Endodermal cell (in vitro differentiated cells): ENCODE measurements at regions not wholly inside any gene's neighbourhood (a gene's known extent, or its start where the extent isn't known, plus 50 kb on each side); places are given as distances from the start of the nearest gene placed in this dataset.
"Not testable (repeated sequence)": the region's sequence is repeated elsewhere in the genome, so short reads cannot be mapped to it uniquely, and the experiment has no call there.

Experiments used
- DNase-seq: peaks from one replicate; pipeline ENCODE4 v3.0.0-alpha.2; 2017
- H3K27ac ChIP-seq: 2 replicates; pipeline ENCODE4 v1.5.1; 2013; ENCODE audit warnings: mild to moderate bottlenecking, low read depth, low read length, moderate library complexity
- H3K27me3 ChIP-seq: 2 replicates; pipeline ENCODE4 v1.6.1; 2013; ENCODE audit warnings: mild to moderate bottlenecking, low read length, moderate library complexity; ENCODE audit not compliant: insufficient read depth, control insufficient read depth, poor library complexity, severe bottlenecking
- H3K36me3 ChIP-seq: 2 replicates; pipeline ENCODE4 v1.7.0; 2013; ENCODE audit warnings: mild to moderate bottlenecking, low read length, moderate library complexity; ENCODE audit not compliant: control insufficient read depth, insufficient read depth
- H3K4me1 ChIP-seq: one replicate; pipeline ENCODE4 v1.7.0; 2013; ENCODE audit warnings: low read length; ENCODE audit not compliant: control insufficient read depth, insufficient read depth
- H3K4me3 ChIP-seq: 2 replicates; pipeline ENCODE4 v1.5.1; 2013; ENCODE audit warnings: mild to moderate bottlenecking, low read length, moderate library complexity
- H3K9ac ChIP-seq: 2 replicates; pipeline ENCODE4 v1.6.1; 2013; ENCODE audit warnings: mild to moderate bottlenecking, low read length, moderate library complexity; ENCODE audit not compliant: poor library complexity, severe bottlenecking; ENCODE audit errors: extremely low read depth
- H3K9me3 ChIP-seq: 2 replicates; pipeline ENCODE4 v1.6.1; 2013; ENCODE audit warnings: mild to moderate bottlenecking, low read length, moderate library complexity; ENCODE audit not compliant: control insufficient read depth
- H3K27ac Mint-ChIP-seq: 2 replicates; pipeline ENCODE4 v1.8.0; 2020; ENCODE audit warnings: mixed read lengths
- H3K27me3 Mint-ChIP-seq: 2 replicates; pipeline ENCODE4 v1.8.0; 2021; ENCODE audit warnings: mild to moderate bottlenecking, mixed read lengths; ENCODE audit not compliant: insufficient read depth
- H3K36me3 Mint-ChIP-seq: 2 replicates; pipeline ENCODE4 v1.8.0; 2020; ENCODE audit warnings: low read depth, mixed read lengths
- H3K4me1 Mint-ChIP-seq: 2 replicates; pipeline ENCODE4 v1.8.0; 2020; ENCODE audit warnings: mixed read lengths
- H3K4me3 Mint-ChIP-seq: 2 replicates; pipeline ENCODE4 v1.8.0; 2020; ENCODE audit warnings: mild to moderate bottlenecking, moderate library complexity, mixed read lengths
- H3K9me3 Mint-ChIP-seq: 2 replicates; pipeline ENCODE4 v1.8.0; 2020; ENCODE audit warnings: mild to moderate bottlenecking, mixed read lengths
- CTCF ChIP-seq: fragments of 200-600 bp; sonication (generic); conservative IDR thresholded peaks from 2 replicates; pipeline ENCODE4 v1.5.0; 2021; ENCODE audit warnings: antibody characterized with exemption, mild to moderate bottlenecking
- WGBS, 2 experiments: methylation state at CpG; one replicate each; pipeline versions ENCODE4 v1.1.5 to v1.1.7; 2013; ENCODE audit warnings: missing lambda C conversion rate in 2 of 2, mixed read lengths in 1 of 2; ENCODE audit not compliant: insufficient coverage in 1 of 2, insufficient read length in 1 of 2; 5-methylcytosine and 5-hydroxymethylcytosine counted together

- H3K9ac ChIP-seq, result no peak overlapping the region
- Mint-ChIP-seq H3K36me3 (no peaks in the 10 kb centered on the region), H3K27me3 (no peaks in the 10 kb centered on the region), H3K9me3 (no peaks in the 10 kb centered on the region), H3K4me1 (no peaks in the 10 kb centered on the region), H3K4me3 (no peak overlapping the region), H3K27ac (no peak overlapping the region)
- H3K4me3 ChIP-seq, result no peak overlapping the region
- no peaks in the 10 kb centered on the region for H3K36me3 ChIP-seq
- no peak overlapping the region for H3K27ac ChIP-seq
- no peaks in the 10 kb centered on the region for H3K9me3 ChIP-seq
- no peak for DNase-seq
- WGBS, 2 experiments, result 50 to 53% methylated on average over 1 to 2 of the region's 2 CpGs
- no peaks in the 10 kb centered on the region for H3K27me3 ChIP-seq
- H3K4me1 ChIP-seq, result no peaks in the 10 kb centered on the region
- TF ChIP-seq CTCF, result no peak
These were observed 390.0 kb upstream of the PCSK5 start for GRCh38 chr9:75500479-75500878.

GRCh38 chr9:75500940-75501339 is 389.5 kb upstream of the PCSK5 start:
- not testable (repeated sequence) for H3K36me3 Mint-ChIP-seq, H3K9me3 Mint-ChIP-seq, H3K4me1 Mint-ChIP-seq, H3K4me1 ChIP-seq, H3K27me3 Mint-ChIP-seq, DNase-seq, H3K4me3 ChIP-seq, H3K27ac ChIP-seq, H3K9ac ChIP-seq, H3K4me3 Mint-ChIP-seq, H3K36me3 ChIP-seq, H3K27me3 ChIP-seq, H3K9me3 ChIP-seq, H3K27ac Mint-ChIP-seq
- WGBS, 2 experiments, result 100% methylated on average over 1 of the region's 3 CpGs; no CpG with 5 or more reads in 1 of the 2 experiments

- no peak for DNase-seq
- H3K27me3 ChIP-seq, result no peaks in the 10 kb centered on the region
- no peak for TF ChIP-seq CTCF
- Mint-ChIP-seq H3K4me1 (no peaks in the 10 kb centered on the region), H3K4me3 (no peak overlapping the region), H3K36me3 (no peaks in the 10 kb centered on the region), H3K9me3 (peaks cover 1% of the 10 kb centered on the region), H3K27me3 (no peaks in the 10 kb centered on the region), H3K27ac (no peak overlapping the region)
- H3K4me1 ChIP-seq, result no peaks in the 10 kb centered on the region
- H3K27ac ChIP-seq, result no peak overlapping the region
- H3K4me3 ChIP-seq, result no peak overlapping the region
- H3K9ac ChIP-seq, result no peak overlapping the region
- no peaks in the 10 kb centered on the region for H3K36me3 ChIP-seq
- peaks cover 7% of the 10 kb centered on the region for H3K9me3 ChIP-seq
These were observed 385.8 kb upstream of the PCSK5 start for GRCh38 chr9:75504721-75505120.

- no peak for DNase-seq
- H3K27ac Mint-ChIP-seq, result no peak overlapping the region
- no peaks in the 10 kb centered on the region for H3K27me3 ChIP-seq
- H3K27me3 Mint-ChIP-seq, result no peaks in the 10 kb centered on the region
- no peak for TF ChIP-seq CTCF
- peaks cover 7% of the 10 kb centered on the region for H3K9me3 ChIP-seq
- no peaks in the 10 kb centered on the region for H3K36me3 Mint-ChIP-seq
- H3K27ac ChIP-seq, result no peak overlapping the region
- H3K4me1 ChIP-seq, result no peaks in the 10 kb centered on the region
- H3K4me3 Mint-ChIP-seq, result no peak overlapping the region
- no peak overlapping the region for H3K4me3 ChIP-seq
- H3K9me3 Mint-ChIP-seq, result peaks cover 1% of the 10 kb centered on the region
- no peaks in the 10 kb centered on the region for H3K36me3 ChIP-seq
- H3K9ac ChIP-seq, result no peak overlapping the region
- no peaks in the 10 kb centered on the region for H3K4me1 Mint-ChIP-seq
These were observed 384.8 kb upstream of the PCSK5 start for GRCh38 chr9:75505654-75506053.
